ENCODE measurements at regions not wholly inside any gene's neighbourhood (a gene's known extent, or its start where the extent isn't known, plus 50 kb on each side); places are given as distances from the start of the nearest gene placed in this dataset.
"Not testable (repeated sequence)": the region's sequence is repeated elsewhere in the genome, so short reads cannot be mapped to it uniquely, and the experiment has no call there.

GRCh38 chr6:167230288-167230687 lies 60.8 kb upstream of the UNC93A start:
- no peak for DNase-seq

GRCh38 chr6:167232356-167232755 lies 58.8 kb upstream of the UNC93A start:
- DNase-seq = no peak

- no peak for DNase-seq
These were observed 57.6 kb upstream of the UNC93A start for GRCh38 chr6:167233490-167233889.

GRCh38 chr6:167234576-167234975 lies 56.5 kb upstream of the UNC93A start:
- DNase-seq = not testable (repeated sequence)

- no peak for DNase-seq
These were observed 56.1 kb upstream of the UNC93A start for GRCh38 chr6:167235005-167235404.

GRCh38 chr6:167235421-167236238 lies 55.5 kb upstream of the UNC93A start:
- no peak for DNase-seq

GRCh38 chr6:167236239-167236571 lies 54.9 kb upstream of the UNC93A start:
- DNase-seq = no peak

GRCh38 chr6:167237438-167238145 lies 53.5 kb upstream of the UNC93A start:
- no peak for DNase-seq

- DNase-seq = no peak
These were observed 52.9 kb upstream of the UNC93A start for GRCh38 chr6:167238146-167238693.

GRCh38 chr6:167238694-167239467 lies 52.2 kb upstream of the UNC93A start:
- DNase-seq = no peak

- not testable (repeated sequence) for DNase-seq
These were observed 51.6 kb upstream of the UNC93A start for GRCh38 chr6:167239470-167239869.

- DNase-seq = no peak
These were observed 51.0 kb upstream of the UNC93A start for GRCh38 chr6:167240034-167240541.

Measured in CD4-positive, alpha-beta T cell treated with Interleukin-1 beta for 1 hour (primary cell).